Ovary (tissue), 3 donors: ENCODE measurements at regions not wholly inside any gene's neighbourhood (a gene's known extent, or its start where the extent isn't known, plus 50 kb on each side); places are given as distances from the start of the nearest gene placed in this dataset.
"Not testable (repeated sequence)": the region's sequence is repeated elsewhere in the genome, so short reads cannot be mapped to it uniquely, and the experiment has no call there.

Experiments used
- CTCF ChIP-seq, 3 donors: fragments of 450-650 bp in 2 of 3; fragments of 200-600 bp in 1 of 3; IDR thresholded peaks; one replicate each; pipeline versions ENCODE4 v1.5.1 to v1.8.0; 2016 to 2022; ENCODE audit warnings: antibody characterized with exemption in 3 of 3, mild to moderate bottlenecking in 1 of 3
- POLR2A ChIP-seq: fragments of 450-650 bp; IDR thresholded peaks from one replicate; pipeline ENCODE4 v1.6.1; 2017; ENCODE audit warnings: antibody characterized with exemption, mild to moderate bottlenecking, moderate library complexity
- donor health status: DM: no; HTN: no; CAD: no.

GRCh38 chr1:161422914-161423313 is 55.2 kb upstream of the CFAP126 start:
- TF ChIP-seq POLR2A; CTCF (IDR thresholded peaks at IDR 0.05): not testable (repeated sequence)
